Kidney epithelial cell (primary cell): ENCODE measurements at regions not wholly inside any gene's neighbourhood (a gene's known extent, or its start where the extent isn't known, plus 50 kb on each side); places are given as distances from the start of the nearest gene placed in this dataset.

Experiments used
- DNase-seq: peaks from one replicate; pipeline ENCODE4 v3.0.0-alpha.2; 2010; ENCODE audit warnings: low read depth
- H3K27me3 ChIP-seq: 2 replicates; pipeline ENCODE4 v1.6.0; 2011; ENCODE audit warnings: low read length; ENCODE audit not compliant: control insufficient read depth, insufficient read depth
- H3K36me3 ChIP-seq: 2 replicates; pipeline ENCODE4 v1.5.1; 2011; ENCODE audit warnings: low read length; ENCODE audit not compliant: control insufficient read depth, insufficient read depth
- H3K4me3 ChIP-seq: 2 replicates; pipeline ENCODE4 v1.5.1; 2011; ENCODE audit warnings: low read depth, mild to moderate bottlenecking, control low read depth, low read length
- CTCF ChIP-seq: IDR thresholded peaks from 2 replicates; pipeline ENCODE4 v1.5.1; 2011; ENCODE audit warnings: mild to moderate bottlenecking, moderate library complexity, low read length, control low read depth, inconsistent platforms; ENCODE audit not compliant: insufficient read depth, poor library complexity, severe bottlenecking

DNA sequence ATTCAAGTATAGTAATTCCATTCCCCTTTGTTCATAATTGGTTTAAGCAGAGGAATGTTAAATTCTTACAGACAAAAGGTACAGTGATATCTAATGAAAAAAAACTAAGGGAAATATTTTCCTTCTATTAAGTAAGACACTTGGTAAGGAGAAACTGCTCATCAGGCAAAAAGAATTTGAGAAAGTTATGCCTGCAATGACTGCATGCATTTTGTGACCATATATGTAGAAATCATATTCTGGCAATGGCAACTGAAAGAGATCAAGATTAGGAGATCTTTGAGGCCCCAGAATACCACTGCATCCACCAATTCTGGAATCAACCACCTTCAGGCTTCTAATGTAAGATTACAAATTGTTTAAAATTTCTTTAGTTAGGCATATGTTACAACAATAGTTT is 364.8 kb downstream of the PCDH10 start:
- Histone ChIP-seq H3K4me3 (no peak overlapping the region), H3K27me3 (no peaks in the 10 kb centered on the region), H3K36me3 (no peaks in the 10 kb centered on the region)
- DNase-seq, result no peak
- no peak for TF ChIP-seq CTCF

DNA sequence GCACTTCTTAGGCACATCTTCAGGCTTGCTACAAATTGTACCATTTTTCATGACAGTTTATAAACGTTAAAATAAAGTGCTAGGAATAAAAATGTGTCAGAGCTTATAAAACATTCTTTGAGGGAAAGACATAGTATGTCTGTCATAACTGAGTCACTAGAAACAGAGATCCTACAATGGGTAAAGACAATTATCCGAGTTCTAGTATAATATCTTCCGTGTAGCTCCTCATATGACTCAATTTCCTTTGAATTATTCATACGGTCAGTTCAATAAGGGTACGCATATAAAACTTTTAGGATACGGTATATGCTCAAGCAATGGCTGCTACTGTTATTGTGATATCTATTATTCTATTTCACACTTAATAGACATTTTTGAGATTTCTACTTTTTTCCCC is 349.1 kb downstream of the PCDH10 start:
- Histone ChIP-seq H3K4me3 (no peak overlapping the region), H3K27me3 (no peaks in the 10 kb centered on the region), H3K36me3 (no peaks in the 10 kb centered on the region)
- no peak for DNase-seq
- TF ChIP-seq CTCF, result no peak

GRCh38 chr4:133493776-133494175 is 344.7 kb downstream of the PCDH10 start:
- H3K4me3 ChIP-seq, result no peak overlapping the region
- no peaks in the 10 kb centered on the region for H3K27me3 ChIP-seq
- no peak for DNase-seq
- no peaks in the 10 kb centered on the region for H3K36me3 ChIP-seq
- TF ChIP-seq CTCF, result no peak

GRCh38 chr4:133493241-133493640 is 344.1 kb downstream of the PCDH10 start:
- Histone ChIP-seq H3K27me3 (no peaks in the 10 kb centered on the region), H3K36me3 (no peaks in the 10 kb centered on the region), H3K4me3 (no peak overlapping the region)
- no peak for DNase-seq
- TF ChIP-seq CTCF, result no peak

GRCh38 chr4:133484287-133484686 is 335.2 kb downstream of the PCDH10 start:
- H3K4me3 ChIP-seq, result no peak overlapping the region
- no peaks in the 10 kb centered on the region for H3K27me3 ChIP-seq
- no peak for TF ChIP-seq CTCF
- peak; percentile 39 for DNase-seq
- no peaks in the 10 kb centered on the region for H3K36me3 ChIP-seq

DNA sequence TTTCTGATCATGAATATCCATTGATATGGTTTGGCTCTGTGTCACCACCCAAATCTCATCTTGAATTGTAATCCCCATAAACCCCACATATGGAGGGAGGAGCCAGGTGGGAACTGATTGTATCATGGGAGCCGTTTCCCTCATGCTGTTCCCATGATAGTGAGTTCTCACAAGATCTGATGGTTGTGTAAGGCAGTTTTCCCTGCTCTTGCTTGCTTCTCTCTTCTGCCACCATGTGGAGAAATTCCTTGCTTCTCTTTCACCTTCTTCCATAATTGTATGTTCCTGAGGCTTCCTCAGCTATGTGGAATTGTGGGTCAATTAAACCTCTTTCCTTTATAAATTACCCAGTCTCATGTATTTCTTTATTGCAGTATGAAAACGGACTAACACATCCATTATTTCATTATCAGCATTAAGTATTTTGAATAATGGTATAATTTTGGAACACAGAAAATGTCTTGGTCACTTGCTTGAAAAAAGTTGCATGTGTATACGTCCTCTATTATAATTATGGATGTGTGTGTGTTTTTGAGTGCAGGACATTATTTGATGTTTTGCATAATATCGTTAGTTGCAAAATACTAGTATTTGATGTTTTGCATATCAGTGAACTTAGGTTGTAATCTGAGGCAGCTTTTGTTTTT is 334.6 kb downstream of the PCDH10 start:
- TF ChIP-seq CTCF, result peak; percentile 47
- H3K36me3 ChIP-seq, result no peaks in the 10 kb centered on the region
- H3K4me3 ChIP-seq, result no peak overlapping the region
- no peak for DNase-seq
- no peaks in the 10 kb centered on the region for H3K27me3 ChIP-seq
